ENCODE measurements at regions not wholly inside any gene's neighbourhood (a gene's known extent, or its start where the extent isn't known, plus 50 kb on each side); places are given as distances from the start of the nearest gene placed in this dataset.
"Not testable (repeated sequence)": the region's sequence is repeated elsewhere in the genome, so short reads cannot be mapped to it uniquely, and the experiment has no call there.

DNA sequence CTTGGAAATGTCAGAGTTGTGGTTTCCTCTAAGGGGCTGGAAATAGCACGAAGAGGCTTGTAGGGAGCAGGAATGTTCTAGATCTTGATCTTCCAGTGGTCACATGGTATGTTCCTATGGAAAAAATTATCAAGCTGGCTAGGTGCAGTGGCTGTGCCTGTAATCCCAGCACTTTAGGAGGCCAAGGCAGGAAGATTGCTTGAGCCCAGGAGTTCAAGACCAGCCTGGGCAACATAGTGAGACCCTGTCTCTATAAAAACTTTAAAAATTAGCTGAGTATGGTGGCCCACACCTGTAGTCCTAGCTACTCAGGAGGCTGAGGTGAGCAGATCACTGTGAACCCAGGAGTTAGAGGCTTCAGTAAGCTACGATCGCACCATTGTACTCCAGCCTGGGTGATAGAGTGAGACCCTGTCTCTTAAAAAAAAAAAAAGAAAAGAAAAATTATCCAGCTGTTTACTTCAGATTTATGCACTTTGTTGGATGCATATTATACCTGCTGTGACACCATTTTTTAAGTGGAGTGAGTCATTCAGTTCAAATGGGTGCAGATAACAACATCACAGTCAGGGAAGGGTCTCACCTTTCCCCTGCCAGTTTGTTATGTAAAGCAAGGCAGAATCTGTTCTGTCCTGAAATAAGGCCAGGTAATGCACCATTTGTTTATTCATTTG lies 65.7 kb upstream of the LYRM9 start:
- no peak overlapping the region for H2AFZ ChIP-seq (replicated peaks)
- no peaks in the 10 kb centered on the region for H3K36me3 Mint-ChIP-seq
- H4K20me1 ChIP-seq (ENCODE audit: low read depth), result no peaks in the 10 kb centered on the region
- H3K4me1 ChIP-seq, result peaks cover 7% of the 10 kb centered on the region
- H3K9ac ChIP-seq, result no peak overlapping the region
- no peaks in the 10 kb centered on the region for H3F3A ChIP-seq (ENCODE audit: low read depth)
- H3K27ac Mint-ChIP-seq, result no peak overlapping the region
- no peaks in the 10 kb centered on the region for H3K9me3 ChIP-seq (ENCODE audit: low read depth)
- no peak overlapping the region for H3K4me2 ChIP-seq
- H3K79me2 ChIP-seq (ENCODE audit: low read depth), result no peaks in the 10 kb centered on the region
- H3K27ac ChIP-seq, result no peak overlapping the region
- no peaks in the 10 kb centered on the region for H3K9me3 Mint-ChIP-seq
- no peaks in the 10 kb centered on the region for H3K27me3 ChIP-seq
- TF ChIP-seq, protein P1, sequence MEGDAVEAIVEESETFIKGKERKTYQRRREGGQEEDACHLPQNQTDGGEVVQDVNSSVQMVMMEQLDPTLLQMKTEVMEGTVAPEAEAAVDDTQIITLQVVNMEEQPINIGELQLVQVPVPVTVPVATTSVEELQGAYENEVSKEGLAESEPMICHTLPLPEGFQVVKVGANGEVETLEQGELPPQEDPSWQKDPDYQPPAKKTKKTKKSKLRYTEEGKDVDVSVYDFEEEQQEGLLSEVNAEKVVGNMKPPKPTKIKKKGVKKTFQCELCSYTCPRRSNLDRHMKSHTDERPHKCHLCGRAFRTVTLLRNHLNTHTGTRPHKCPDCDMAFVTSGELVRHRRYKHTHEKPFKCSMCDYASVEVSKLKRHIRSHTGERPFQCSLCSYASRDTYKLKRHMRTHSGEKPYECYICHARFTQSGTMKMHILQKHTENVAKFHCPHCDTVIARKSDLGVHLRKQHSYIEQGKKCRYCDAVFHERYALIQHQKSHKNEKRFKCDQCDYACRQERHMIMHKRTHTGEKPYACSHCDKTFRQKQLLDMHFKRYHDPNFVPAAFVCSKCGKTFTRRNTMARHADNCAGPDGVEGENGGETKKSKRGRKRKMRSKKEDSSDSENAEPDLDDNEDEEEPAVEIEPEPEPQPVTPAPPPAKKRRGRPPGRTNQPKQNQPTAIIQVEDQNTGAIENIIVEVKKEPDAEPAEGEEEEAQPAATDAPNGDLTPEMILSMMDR (IDR thresholded peaks at IDR 0.05), result no peak
- TF ChIP-seq EZH2phosphoT487 (IDR thresholded peaks at IDR 0.05) (no peak), EZH2 (IDR thresholded peaks at IDR 0.05) (no peak)
- H3K27me3 Mint-ChIP-seq (ENCODE audit: insufficient read depth, low read depth), result peaks cover 10% of the 10 kb centered on the region
- peaks cover 37% of the 10 kb centered on the region for H3K4me1 Mint-ChIP-seq
- no peak overlapping the region for H3K4me3 Mint-ChIP-seq
- no peak overlapping the region for H3K4me3 ChIP-seq
- no peak for DNase-seq (ENCODE audit: low spot score)
- no peaks in the 10 kb centered on the region for H3K36me3 ChIP-seq

DNA sequence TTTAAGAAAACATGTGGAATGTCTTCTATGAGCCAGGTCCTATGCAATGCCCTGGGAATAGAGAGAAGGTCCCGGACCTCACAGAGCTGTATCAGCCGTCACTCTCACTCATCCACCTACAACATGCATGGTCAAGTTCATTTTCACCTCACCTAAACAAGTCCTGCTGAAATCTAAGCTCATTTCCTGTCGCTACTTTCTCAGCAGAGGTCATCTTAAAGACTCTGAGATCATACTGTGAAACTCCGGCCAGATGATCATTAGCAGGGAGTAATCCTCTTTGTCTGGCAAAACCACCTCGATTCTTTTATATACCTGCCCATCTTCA lies 66.2 kb upstream of the LYRM9 start:
- H2AFZ ChIP-seq (replicated peaks), result no peak overlapping the region
- H3K36me3 Mint-ChIP-seq, result no peaks in the 10 kb centered on the region
- H3K9me3 Mint-ChIP-seq, result no peaks in the 10 kb centered on the region
- H3K9ac ChIP-seq, result no peak overlapping the region
- DNase-seq (ENCODE audit: low spot score), result no peak
- no peaks in the 10 kb centered on the region for H3F3A ChIP-seq (ENCODE audit: low read depth)
- peak overlapping the region; percentile 37 for H3K27ac Mint-ChIP-seq
- H3K27me3 Mint-ChIP-seq (ENCODE audit: insufficient read depth, low read depth), result peaks cover 10% of the 10 kb centered on the region
- no peak overlapping the region for H3K4me2 ChIP-seq
- H3K4me3 ChIP-seq, result no peak overlapping the region
- no peaks in the 10 kb centered on the region for H3K79me2 ChIP-seq (ENCODE audit: low read depth)
- TF ChIP-seq, protein P1 (IDR thresholded peaks at IDR 0.05), result no peak
- no peak for TF ChIP-seq EZH2 (IDR thresholded peaks at IDR 0.05)
- no peak for TF ChIP-seq EZH2phosphoT487 (IDR thresholded peaks at IDR 0.05)
- peaks cover 7% of the 10 kb centered on the region for H3K4me1 ChIP-seq
- no peaks in the 10 kb centered on the region for H4K20me1 ChIP-seq (ENCODE audit: low read depth)
- H3K27me3 ChIP-seq, result no peaks in the 10 kb centered on the region
- H3K27ac ChIP-seq, result no peak overlapping the region
- H3K4me1 Mint-ChIP-seq, result peaks cover 37% of the 10 kb centered on the region
- H3K36me3 ChIP-seq, result no peaks in the 10 kb centered on the region
- H3K4me3 Mint-ChIP-seq, result no peak overlapping the region
- no peaks in the 10 kb centered on the region for H3K9me3 ChIP-seq (ENCODE audit: low read depth)

- Histone ChIP-seq H3K4me3 (no peak overlapping the region), H3K79me2 (ENCODE audit: low read depth) (no peaks in the 10 kb centered on the region), H3K9me3 (ENCODE audit: low read depth) (no peaks in the 10 kb centered on the region), H3K9ac (no peak overlapping the region), H3F3A (ENCODE audit: low read depth) (no peaks in the 10 kb centered on the region), H3K27me3 (no peaks in the 10 kb centered on the region), H4K20me1 (ENCODE audit: low read depth) (no peaks in the 10 kb centered on the region), H3K4me1 (no peaks in the 10 kb centered on the region), H3K36me3 (no peaks in the 10 kb centered on the region), H2AFZ (replicated peaks) (no peak overlapping the region), H3K27ac (no peak overlapping the region), H3K4me2 (no peak overlapping the region)
- no peak for DNase-seq (ENCODE audit: low spot score)
- H3K36me3 Mint-ChIP-seq, result no peaks in the 10 kb centered on the region
- H3K4me3 Mint-ChIP-seq, result no peak overlapping the region
- peaks cover 28% of the 10 kb centered on the region for H3K4me1 Mint-ChIP-seq
- H3K9me3 Mint-ChIP-seq, result no peaks in the 10 kb centered on the region
- peaks cover 8% of the 10 kb centered on the region for H3K27me3 Mint-ChIP-seq (ENCODE audit: insufficient read depth, low read depth)
- TF ChIP-seq, protein P1 (IDR thresholded peaks at IDR 0.05), result no peak
- TF ChIP-seq EZH2phosphoT487 (IDR thresholded peaks at IDR 0.05), result no peak
- TF ChIP-seq EZH2 (IDR thresholded peaks at IDR 0.05), result no peak
- H3K27ac Mint-ChIP-seq, result no peak overlapping the region
These were observed 67.2 kb upstream of the LYRM9 start for GRCh38 chr17:27960183-27960849.

- H3K27me3 ChIP-seq; H3K27me3 Mint-ChIP-seq (ENCODE audit: insufficient read depth, low read depth); DNase-seq (ENCODE audit: low spot score); H3K36me3 ChIP-seq; H3K4me1 ChIP-seq; H3K9me3 Mint-ChIP-seq; H3K27ac ChIP-seq; H3K4me2 ChIP-seq; H3K9me3 ChIP-seq (ENCODE audit: low read depth); H3K27ac Mint-ChIP-seq; H3K4me3 Mint-ChIP-seq; H3K4me3 ChIP-seq; H3K79me2 ChIP-seq (ENCODE audit: low read depth); H3K36me3 Mint-ChIP-seq; H4K20me1 ChIP-seq (ENCODE audit: low read depth); H3F3A ChIP-seq (ENCODE audit: low read depth); H2AFZ ChIP-seq (replicated peaks); H3K9ac ChIP-seq: not testable (repeated sequence)
- peaks cover 14% of the 10 kb centered on the region for H3K4me1 Mint-ChIP-seq
These were observed 69.4 kb upstream of the LYRM9 start for GRCh38 chr17:27962581-27962980.
